HEK293T (cell line): ENCODE measurements at regions not wholly inside any gene's neighbourhood (a gene's known extent, or its start where the extent isn't known, plus 50 kb on each side); places are given as distances from the start of the nearest gene placed in this dataset.

Source experiments
- ARNT ChIP-seq: fragments of 450-650 bp; IDR thresholded peaks from 2 replicates; pipeline ENCODE4 v1.6.1; 2017; ENCODE audit warnings: mild to moderate bottlenecking
- BHLHE40 ChIP-seq: fragments of 450-650 bp; IDR thresholded peaks from 2 replicates; pipeline ENCODE4 v1.6.1; 2016; ENCODE audit warnings: mild to moderate bottlenecking, moderate library complexity, borderline replicate concordance
- ELF4 ChIP-seq: fragments of 450-650 bp; IDR thresholded peaks from 2 replicates; pipeline ENCODE4 v1.6.1; 2017; ENCODE audit warnings: antibody characterized with exemption
- FOXA1 ChIP-seq: fragments of 450-650 bp; IDR thresholded peaks from 2 replicates; pipeline ENCODE4 v1.6.1; 2016; ENCODE audit warnings: mild to moderate bottlenecking
- FOXK2 ChIP-seq: fragments of 450-650 bp; IDR thresholded peaks from 2 replicates; pipeline ENCODE4 v1.6.1; 2016; ENCODE audit warnings: mild to moderate bottlenecking
- FOXM1 ChIP-seq: fragments of 450-650 bp; IDR thresholded peaks from 2 replicates; pipeline ENCODE4 v1.6.1; 2017; ENCODE audit warnings: mild to moderate bottlenecking, borderline replicate concordance
- L3MBTL2 ChIP-seq: fragments of 450-650 bp; conservative IDR thresholded peaks from 2 replicates; pipeline ENCODE4 v1.6.1; 2016; ENCODE audit warnings: mild to moderate bottlenecking
- LEF1 ChIP-seq: fragments of 450-650 bp; IDR thresholded peaks from 2 replicates; pipeline ENCODE4 v1.6.1; 2017; ENCODE audit warnings: mild to moderate bottlenecking, borderline replicate concordance
- NFRKB ChIP-seq: fragments of 450-650 bp; IDR thresholded peaks from 2 replicates; pipeline ENCODE4 v1.6.1; 2016; ENCODE audit warnings: mild to moderate bottlenecking, moderate library complexity
- SP1 ChIP-seq: fragments of 450-650 bp; IDR thresholded peaks from 2 replicates; pipeline ENCODE4 v1.6.1; 2017
- SUZ12 ChIP-seq: fragments of 450-650 bp; IDR thresholded peaks from 2 replicates; pipeline ENCODE4 v1.6.1; 2016; ENCODE audit warnings: mild to moderate bottlenecking
- TARDBP ChIP-seq: fragments of 450-650 bp; IDR thresholded peaks from 2 replicates; pipeline ENCODE4 v1.6.1; 2016
- TF ChIP-seq, protein P1 (sequence below): fragments of 450-650 bp; IDR thresholded peaks from 2 replicates; pipeline ENCODE4 v1.6.1; 2016

- no peak for TF ChIP-seq SUZ12
- TF ChIP-seq BHLHE40 = no peak
- TF ChIP-seq SP1 = no peak
- no peak for TF ChIP-seq ELF4
- no peak for TF ChIP-seq LEF1
- no peak for TF ChIP-seq FOXA1
- TF ChIP-seq TARDBP = no peak
- no peak for TF ChIP-seq L3MBTL2
- TF ChIP-seq, protein P1, sequence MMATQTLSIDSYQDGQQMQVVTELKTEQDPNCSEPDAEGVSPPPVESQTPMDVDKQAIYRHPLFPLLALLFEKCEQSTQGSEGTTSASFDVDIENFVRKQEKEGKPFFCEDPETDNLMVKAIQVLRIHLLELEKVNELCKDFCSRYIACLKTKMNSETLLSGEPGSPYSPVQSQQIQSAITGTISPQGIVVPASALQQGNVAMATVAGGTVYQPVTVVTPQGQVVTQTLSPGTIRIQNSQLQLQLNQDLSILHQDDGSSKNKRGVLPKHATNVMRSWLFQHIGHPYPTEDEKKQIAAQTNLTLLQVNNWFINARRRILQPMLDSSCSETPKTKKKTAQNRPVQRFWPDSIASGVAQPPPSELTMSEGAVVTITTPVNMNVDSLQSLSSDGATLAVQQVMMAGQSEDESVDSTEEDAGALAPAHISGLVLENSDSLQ = no peak
- TF ChIP-seq FOXM1 = no peak
- no peak for TF ChIP-seq ARNT
- no peak for TF ChIP-seq FOXK2
- no peak for TF ChIP-seq NFRKB
Measured at GRCh38 chr5:142390334-142390733, 65.5 kb upstream of the SPRY4 start.
